Esophagus muscularis mucosa (tissue), 4 donors: ENCODE measurements at regions not wholly inside any gene's neighbourhood (a gene's known extent, or its start where the extent isn't known, plus 50 kb on each side); places are given as distances from the start of the nearest gene placed in this dataset.

Experiments
- DNase-seq: peaks from one replicate; pipeline ENCODE4 v3.0.0-alpha.2; 2017; ENCODE audit errors: extremely low spot score
- H3K27ac ChIP-seq, 4 donors: fragments of 200-600 bp; sonication (generic); replicated peaks in 1 of 4; 1 replicate in 3 of 4; 2 replicates in 1 of 4; pipeline ENCODE4 v1.5.1; 2016 to 2019; ENCODE audit warnings: mild to moderate bottlenecking in 1 of 4
- H3K27me3 ChIP-seq, 4 donors: fragments of 200-600 bp; sonication (generic); one replicate each; pipeline versions ENCODE4 v1.5.1 to v1.6.0; 2016 to 2019
- H3K36me3 ChIP-seq, 4 donors: fragments of 200-600 bp; sonication (generic); one replicate each; pipeline ENCODE4 v1.5.1; 2016 to 2019
- H3K4me1 ChIP-seq, 4 donors: fragments of 200-600 bp; sonication (generic); one replicate each; pipeline ENCODE4 v1.5.1; 2016 to 2019
- H3K4me3 ChIP-seq, 4 donors: fragments of 200-600 bp; sonication (generic); 1 replicate in 2 of 4; 2 replicates in 2 of 4; pipeline ENCODE4 v1.5.1; 2016 to 2019; ENCODE audit warnings: mild to moderate bottlenecking in 4 of 4, moderate library complexity in 1 of 4
- H3K9me3 ChIP-seq, 4 donors: fragments of 200-600 bp; sonication (generic); 1 replicate in 3 of 4; 2 replicates in 1 of 4; pipeline ENCODE4 v1.5.1; 2016 to 2019
- CTCF ChIP-seq, 3 experiments: fragments of 200-600 bp in 2 of 3; fragments of 450-650 bp in 1 of 3; sonication (generic) in 2 of 3; IDR thresholded peaks; one replicate each; pipeline ENCODE4 v1.5.1; 2017 to 2019; ENCODE audit warnings: antibody characterized with exemption in 3 of 3, mild to moderate bottlenecking in 2 of 3, moderate library complexity in 1 of 3
- EP300 ChIP-seq: sonication (generic); formaldehyde crosslinking; IDR thresholded peaks from one replicate; pipeline ENCODE4 v1.6.1; 2017; ENCODE audit warnings: antibody characterized with exemption
- POLR2A ChIP-seq: fragments of 450-650 bp; IDR thresholded peaks from one replicate; pipeline ENCODE4 v1.6.1; 2017; ENCODE audit warnings: antibody characterized with exemption, moderate library complexity, mild to moderate bottlenecking, low read depth
- POLR2AphosphoS5 ChIP-seq, 2 donors: sonication (generic); formaldehyde crosslinking; IDR thresholded peaks; one replicate each; pipeline ENCODE4 v1.6.1; 2017; ENCODE audit warnings: antibody characterized with exemption in 2 of 2
- WGBS: methylation state at CpG from one replicate; pipeline ENCODE4 v1.1.5; 2018; 5-methylcytosine and 5-hydroxymethylcytosine counted together
- intact Hi-C: fragments of 100-400 bp; cut with DNase I; formaldehyde crosslinking; loops from one replicate; pipeline ENCODE4 v1.15.1; 2023

GRCh38 chr4:146059151-146059550 lies 116.4 kb upstream of the LSM6 start:
- 68% methylated on average over 1 of the region's 1 CpG for WGBS
- no peak overlapping the region for H3K27ac ChIP-seq
- H3K4me3 ChIP-seq = no peak overlapping the region
- intact Hi-C loops = no loop called here
- H3K4me1 ChIP-seq = no peaks in the 10 kb centered on the region
- no peaks in the 10 kb centered on the region for H3K27me3 ChIP-seq
- H3K36me3 ChIP-seq = no peaks in the 10 kb centered on the region
- TF ChIP-seq EP300 = no peak
- TF ChIP-seq POLR2A = no peak
- TF ChIP-seq POLR2AphosphoS5 (IDR thresholded peaks at IDR 0.05) = no peak
- no peak for TF ChIP-seq CTCF (IDR thresholded peaks at IDR 0.05)
- DNase-seq = no peak
- H3K9me3 ChIP-seq = no peaks in the 10 kb centered on the region

GRCh38 chr4:146058531-146058930 lies 117.0 kb upstream of the LSM6 start:
- 80% methylated on average over 1 of the region's 1 CpG for WGBS
- Histone ChIP-seq H3K4me3 (no peak overlapping the region), H3K27me3 (no peaks in the 10 kb centered on the region), H3K36me3 (no peaks in the 10 kb centered on the region), H3K4me1 (no peaks in the 10 kb centered on the region), H3K9me3 (no peaks in the 10 kb centered on the region), H3K27ac (no peak overlapping the region)
- TF ChIP-seq EP300 = no peak
- TF ChIP-seq POLR2A = no peak
- no peak for TF ChIP-seq CTCF (IDR thresholded peaks at IDR 0.05)
- no peak for TF ChIP-seq POLR2AphosphoS5 (IDR thresholded peaks at IDR 0.05)
- intact Hi-C loops = no loop called here
- no peak for DNase-seq

- Histone ChIP-seq H3K27me3 (no peaks in the 10 kb centered on the region), H3K4me1 (no peaks in the 10 kb centered on the region), H3K27ac (no peak overlapping the region), H3K9me3 (no peaks in the 10 kb centered on the region), H3K4me3 (no peak overlapping the region), H3K36me3 (no peaks in the 10 kb centered on the region)
- no peak for DNase-seq
- intact Hi-C loops = no loop called here
- TF ChIP-seq EP300 = no peak
- no peak for TF ChIP-seq POLR2AphosphoS5 (IDR thresholded peaks at IDR 0.05)
- no peak for TF ChIP-seq CTCF (IDR thresholded peaks at IDR 0.05)
- TF ChIP-seq POLR2A = no peak
Observed at GRCh38 chr4:146054676-146055075, 116.1 kb upstream of the ZNF827 start.

- 86% methylated on average over 1 of the region's 1 CpG for WGBS
- TF ChIP-seq CTCF (IDR thresholded peaks at IDR 0.05) = no peak
- TF ChIP-seq EP300 = no peak
- TF ChIP-seq POLR2A = no peak
- TF ChIP-seq POLR2AphosphoS5 (IDR thresholded peaks at IDR 0.05) = no peak
- intact Hi-C loops = no loop called here
- Histone ChIP-seq H3K9me3 (no peaks in the 10 kb centered on the region), H3K4me1 (no peaks in the 10 kb centered on the region), H3K27ac (no peak overlapping the region), H3K4me3 (no peak overlapping the region), H3K36me3 (no peaks in the 10 kb centered on the region), H3K27me3 (no peaks in the 10 kb centered on the region)
- no peak for DNase-seq
Observed at GRCh38 chr4:146053891-146054290, 115.3 kb upstream of the ZNF827 start.

- Histone ChIP-seq H3K27me3 (no peaks in the 10 kb centered on the region), H3K4me3 (no peak overlapping the region), H3K4me1 (no peaks in the 10 kb centered on the region), H3K36me3 (no peaks in the 10 kb centered on the region), H3K27ac (no peak overlapping the region), H3K9me3 (peaks cover 0 to 8% (median 0%) of the 10 kb centered on the region in 4 donors)
- 81% methylated on average over 3 of the region's 3 CpGs for WGBS
- TF ChIP-seq CTCF (IDR thresholded peaks at IDR 0.05) (no peak), EP300 (no peak), POLR2AphosphoS5 (IDR thresholded peaks at IDR 0.05) (no peak), POLR2A (no peak)
- intact Hi-C loops = no loop called here
- DNase-seq = no peak
Observed at GRCh38 chr4:146051728-146052391, 113.2 kb upstream of the ZNF827 start.
